Aorta (tissue), 5 donors: ENCODE measurements at regions not wholly inside any gene's neighbourhood (a gene's known extent, or its start where the extent isn't known, plus 50 kb on each side); places are given as distances from the start of the nearest gene placed in this dataset.
"Not testable (repeated sequence)": the region's sequence is repeated elsewhere in the genome, so short reads cannot be mapped to it uniquely, and the experiment has no call there.

ENCODE experiments used
- ATAC-seq: fragments of 200-7000 bp; cut with Tn5 transposase; one replicate; pipeline ENCODE4 v1.9.1; 2022; ENCODE audit warnings: moderate library complexity; ENCODE audit not compliant: low FRiP score
- DNase-seq, 2 donors: peaks; one replicate each; pipeline ENCODE4 v3.0.0-alpha.2; 2020
- H3K27ac ChIP-seq, 2 donors: one replicate each; pipeline ENCODE4 v1.5.1; 2013; ENCODE audit warnings: low read length in 2 of 2, mild to moderate bottlenecking in 2 of 2, moderate library complexity in 2 of 2, control low read depth in 1 of 2, inconsistent platforms in 1 of 2, low read depth in 1 of 2
- H3K27me3 ChIP-seq, 2 donors: one replicate each; pipeline ENCODE4 v1.6.1; 2013; ENCODE audit warnings: control low read depth in 1 of 2, low read length in 1 of 2, mild to moderate bottlenecking in 1 of 2, moderate library complexity in 1 of 2; ENCODE audit not compliant: insufficient read depth in 2 of 2, control insufficient read depth in 1 of 2
- H3K36me3 ChIP-seq, 2 donors: one replicate each; pipeline ENCODE4 v1.6.1; 2013; ENCODE audit warnings: control low read depth in 1 of 2, low read length in 1 of 2, mild to moderate bottlenecking in 1 of 2; ENCODE audit not compliant: insufficient read depth in 2 of 2, control insufficient read depth in 1 of 2
- H3K4me1 ChIP-seq, 2 donors: one replicate each; pipeline ENCODE4 v1.6.1; 2013; ENCODE audit warnings: low read length in 2 of 2, control low read depth in 1 of 2, mild to moderate bottlenecking in 1 of 2, moderate library complexity in 1 of 2; ENCODE audit not compliant: insufficient read depth in 2 of 2, control insufficient read depth in 1 of 2
- H3K4me3 ChIP-seq, 2 donors: one replicate each; pipeline ENCODE4 v1.5.1; 2013; ENCODE audit warnings: low read length in 2 of 2, control low read depth in 1 of 2, mild to moderate bottlenecking in 1 of 2
- H3K9me3 ChIP-seq: one replicate; pipeline ENCODE4 v1.6.1; 2013; ENCODE audit warnings: mild to moderate bottlenecking, low read length; ENCODE audit not compliant: control insufficient read depth
- WGBS, 2 donors: extraction: QIAGEN DNeasy Blood & Tissue Kit; methylation state at CpG; one replicate each; pipeline ENCODE4 v1.1.7; 2013; 5-methylcytosine and 5-hydroxymethylcytosine counted together
- intact Hi-C, 2 donors: fragments of 100-400 bp; cut with DNase I; formaldehyde crosslinking; loops; one replicate each; pipeline versions ENCODE4 v1.14.2 to v1.15.0; 2022
- donor health status: healthy with polysubstance abuse.
- donor health status: Bipolar disorder and iron deficiency.
- donor health status: DM: no; HTN: no; CAD: no.
- donor health status: DM: no; HTN: no; CAD: no.
- donor health status: DM: yes; HTN: yes; CAD: no.

DNA sequence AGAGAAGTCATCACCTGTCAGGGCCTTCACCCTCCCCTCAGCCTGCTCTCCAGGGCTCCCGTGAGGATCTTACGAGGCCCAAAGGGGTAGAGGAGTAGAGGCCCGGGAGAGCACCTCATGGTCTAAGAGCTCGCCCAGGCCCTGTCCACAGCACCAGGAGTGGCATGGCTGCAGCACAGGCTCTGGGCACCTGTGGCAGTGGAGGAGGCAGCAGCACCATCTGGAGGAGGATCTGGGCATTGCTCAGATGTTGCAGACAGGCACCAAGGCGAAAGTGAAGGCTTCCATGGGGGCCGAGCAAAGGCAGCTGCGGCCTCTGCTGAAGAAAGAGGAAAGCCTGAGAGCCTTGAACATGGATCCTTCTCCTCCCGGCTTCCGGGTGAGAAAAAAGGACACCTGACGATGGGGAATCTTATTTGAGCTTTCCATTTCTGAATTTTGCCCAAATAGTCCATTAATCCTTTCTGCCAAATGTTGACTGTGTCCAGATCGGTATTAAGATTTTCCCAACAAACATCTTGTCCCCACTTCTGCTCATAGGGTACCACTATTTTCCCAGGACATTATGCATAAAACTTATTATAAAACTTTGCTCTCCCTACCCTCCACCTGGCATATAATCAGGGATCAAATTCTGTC lies 604.7 kb downstream of the PTPRC start:
- H3K27ac ChIP-seq, result no peak overlapping the region
- WGBS, 2 donors, result 90 to 91% methylated on average over 11 of the region's 11 CpGs
- ATAC-seq (no peak), DNase-seq (peak; percentile 53 to 76)
- peaks cover 0 to 3% of the 10 kb centered on the region in 2 donors for H3K27me3 ChIP-seq
- intact Hi-C loops, result no loop called here
- no peaks in the 10 kb centered on the region for H3K36me3 ChIP-seq
- H3K4me1 ChIP-seq, result no peaks in the 10 kb centered on the region
- no peak overlapping the region for H3K4me3 ChIP-seq
- H3K9me3 ChIP-seq, result peaks cover 3% of the 10 kb centered on the region

DNA sequence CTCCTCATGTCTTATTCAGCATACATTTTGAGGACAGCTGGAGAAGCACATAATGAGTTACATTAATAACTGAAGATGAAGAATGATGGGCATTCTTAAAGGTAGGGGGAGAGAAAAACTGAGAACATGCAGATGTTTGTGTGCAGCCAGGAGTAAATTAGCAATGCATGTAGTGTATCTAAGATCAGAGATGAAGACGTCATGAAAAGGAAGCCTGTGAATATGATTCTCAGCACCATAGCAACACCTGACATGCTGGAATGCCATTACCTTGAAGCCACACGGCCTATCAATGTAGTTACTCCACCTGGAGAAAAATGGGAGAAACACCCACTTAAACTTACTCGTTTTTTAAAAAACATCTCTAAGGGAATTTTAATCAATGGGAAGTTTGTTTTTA lies 607.1 kb downstream of the PTPRC start:
- intact Hi-C loops, result no loop called here
- Histone ChIP-seq H3K27ac (no peak overlapping the region), H3K36me3 (no peaks in the 10 kb centered on the region), H3K4me1 (no peaks in the 10 kb centered on the region), H3K4me3 (no peak overlapping the region), H3K9me3 (peaks cover 3% of the 10 kb centered on the region), H3K27me3 (peaks cover 0 to 3% of the 10 kb centered on the region in 2 donors)
- ATAC-seq (no peak), DNase-seq (no peak)
- 87 to 88% methylated on average over 3 of the region's 3 CpGs for WGBS, 2 donors

DNA sequence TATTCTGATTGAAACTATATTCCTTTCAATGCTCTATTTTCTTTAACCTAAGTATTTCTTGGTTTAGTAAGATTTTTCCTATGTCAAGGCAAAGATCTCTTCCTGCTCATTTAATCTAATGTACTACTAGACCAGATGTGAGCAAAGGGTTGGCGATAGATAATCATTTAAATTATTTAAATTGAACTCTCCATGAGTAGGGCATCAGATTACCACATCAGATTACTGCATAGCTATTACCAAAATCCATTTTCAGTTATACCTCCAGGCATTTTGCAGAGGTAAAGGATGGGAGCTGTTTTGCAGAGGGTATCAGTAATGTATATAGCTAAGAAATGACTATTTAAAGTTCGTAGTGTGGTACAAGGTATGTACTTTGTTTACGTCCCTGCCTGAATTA lies 607.9 kb downstream of the PTPRC start:
- ATAC-seq (no peak), DNase-seq (no peak)
- Histone ChIP-seq H3K27ac (no peak overlapping the region), H3K27me3 (peaks cover 0 to 3% of the 10 kb centered on the region in 2 donors), H3K36me3 (no peaks in the 10 kb centered on the region), H3K4me3 (no peak overlapping the region), H3K9me3 (peaks cover 3% of the 10 kb centered on the region), H3K4me1 (no peaks in the 10 kb centered on the region)
- WGBS, 2 donors, result 96 to 97% methylated on average over 3 of the region's 3 CpGs
- intact Hi-C loops, result no loop called here

DNA sequence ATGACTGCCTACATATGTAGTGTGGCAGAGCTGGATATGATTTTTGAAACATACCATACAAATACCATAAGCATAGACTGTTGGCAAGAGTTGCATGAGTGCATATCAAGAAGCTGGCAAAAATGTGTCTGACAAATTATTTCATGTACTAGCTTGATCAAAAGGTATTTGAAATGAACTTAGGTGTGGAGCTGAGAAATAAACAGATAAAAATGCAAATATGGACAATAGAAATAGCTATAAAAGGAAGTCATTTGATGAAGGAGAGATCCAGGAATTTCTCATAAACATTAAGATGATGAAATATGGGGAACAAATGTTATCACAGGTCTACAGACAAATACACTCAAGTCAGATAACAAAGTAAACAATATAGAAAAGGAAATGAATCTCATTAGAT lies 609.1 kb downstream of the PTPRC start:
- intact Hi-C loops, result no loop called here
- no peaks in the 10 kb centered on the region for H3K4me1 ChIP-seq
- no peak for ATAC-seq
- H3K4me3 ChIP-seq, result no peak overlapping the region
- no peak overlapping the region for H3K27ac ChIP-seq
- no peaks in the 10 kb centered on the region for H3K27me3 ChIP-seq
- H3K9me3 ChIP-seq, result peaks cover 3% of the 10 kb centered on the region
- no peak for DNase-seq
- H3K36me3 ChIP-seq, result no peaks in the 10 kb centered on the region

DNA sequence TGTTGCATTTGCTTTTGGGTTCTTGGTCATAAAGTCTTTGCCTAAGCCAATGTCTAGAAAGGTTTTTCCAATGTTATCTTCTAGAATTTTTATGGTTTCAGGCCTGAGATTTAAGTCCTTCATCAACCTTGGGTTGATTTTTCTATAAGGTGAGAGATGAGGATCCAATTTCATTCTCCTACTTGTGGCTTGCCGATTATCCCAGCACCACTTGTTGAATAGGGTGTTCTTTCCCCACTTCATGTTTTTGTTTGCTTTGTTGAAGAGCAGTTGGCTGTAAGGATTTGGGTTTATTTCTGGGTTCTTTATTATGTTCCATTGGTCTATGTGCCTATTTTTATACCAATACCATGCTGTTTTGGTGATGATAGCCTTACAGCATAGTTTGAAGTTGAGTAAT lies 615.2 kb downstream of the PTPRC start:
- 95 to 97% methylated on average over 1 of the region's 1 CpG for WGBS, 2 donors
- H3K27me3 ChIP-seq, ATAC-seq, intact Hi-C loops, H3K4me3 ChIP-seq, H3K9me3 ChIP-seq, H3K4me1 ChIP-seq, DNase-seq, H3K36me3 ChIP-seq, H3K27ac ChIP-seq: not testable (repeated sequence)

DNA sequence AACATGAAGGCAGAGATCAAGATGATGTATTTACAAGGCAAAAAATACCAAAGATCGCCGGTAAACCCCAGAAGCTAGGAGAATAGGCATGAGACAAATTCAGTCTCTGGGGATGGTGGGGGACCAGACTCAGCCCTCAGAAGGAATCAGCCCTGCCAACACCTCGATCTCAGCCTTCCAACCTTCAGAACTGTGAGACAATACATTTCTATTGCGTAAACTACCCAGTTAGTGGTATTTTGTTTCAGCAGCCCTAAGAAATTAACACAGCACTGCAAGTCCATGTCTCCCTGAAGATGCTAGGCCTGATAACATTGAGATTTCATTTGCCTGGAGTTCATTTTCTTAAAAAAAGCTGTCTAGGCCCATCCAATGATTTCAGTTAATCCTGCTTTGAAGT lies 622.5 kb downstream of the PTPRC start:
- no peak for DNase-seq
- ATAC-seq, result no peak
- 94 to 97% methylated on average over 4 of the region's 4 CpGs for WGBS, 2 donors
- no peaks in the 10 kb centered on the region for H3K27me3 ChIP-seq
- intact Hi-C loops, result no loop called here
- no peaks in the 10 kb centered on the region for H3K9me3 ChIP-seq
- no peaks in the 10 kb centered on the region for H3K4me1 ChIP-seq
- H3K4me3 ChIP-seq, result no peak overlapping the region
- H3K27ac ChIP-seq, result no peak overlapping the region
- H3K36me3 ChIP-seq, result no peaks in the 10 kb centered on the region

DNA sequence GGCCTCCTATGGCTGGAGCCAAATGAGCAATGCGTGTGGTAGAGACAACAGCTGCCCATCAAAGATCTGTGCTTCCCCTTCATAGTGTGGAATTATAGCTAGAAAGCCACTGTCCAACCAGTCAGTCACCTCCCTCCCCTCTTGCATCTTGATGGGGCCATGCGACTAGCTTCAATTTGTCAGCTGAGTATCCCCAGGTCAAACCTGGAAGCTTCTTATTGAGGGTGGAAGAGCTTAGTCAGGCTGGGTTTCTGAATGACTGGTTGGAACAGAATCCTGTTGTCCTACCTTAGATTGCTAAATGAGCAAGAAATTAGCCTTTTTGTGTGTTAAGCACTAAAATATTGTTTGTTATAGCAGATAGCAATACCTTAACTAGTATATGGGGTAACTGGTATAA lies 625.4 kb downstream of the PTPRC start:
- Histone ChIP-seq H3K4me3 (no peak overlapping the region), H3K9me3 (peaks cover 2% of the 10 kb centered on the region), H3K4me1 (no peaks in the 10 kb centered on the region), H3K27ac (no peak overlapping the region), H3K36me3 (no peaks in the 10 kb centered on the region), H3K27me3 (no peaks in the 10 kb centered on the region)
- ATAC-seq, result no peak
- DNase-seq, result no peak
- intact Hi-C loops, result no loop called here
- WGBS, 2 donors, result 96 to 100% methylated on average over 2 of the region's 2 CpGs

DNA sequence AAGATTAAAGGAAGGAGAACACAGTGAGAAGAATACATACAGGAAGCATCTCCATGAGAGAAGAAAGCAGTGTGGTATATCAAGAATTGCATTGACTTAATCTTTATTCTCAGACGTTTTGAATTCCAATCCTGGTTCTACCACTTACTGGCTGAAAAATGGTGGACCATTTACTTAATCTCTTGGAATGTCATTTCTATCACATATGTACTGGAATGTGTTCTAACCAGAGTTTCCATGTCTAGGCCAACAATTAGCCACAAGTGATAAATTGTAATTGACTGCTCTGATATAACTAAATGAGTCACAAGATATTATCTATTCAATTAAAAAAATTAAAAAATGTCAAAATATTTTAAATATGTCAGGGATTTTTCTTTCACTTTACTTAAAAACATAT lies 626.1 kb downstream of the PTPRC start:
- Histone ChIP-seq H3K27me3 (no peaks in the 10 kb centered on the region), H3K36me3 (no peaks in the 10 kb centered on the region), H3K4me1 (no peaks in the 10 kb centered on the region), H3K27ac (no peak overlapping the region), H3K4me3 (no peak overlapping the region), H3K9me3 (peaks cover 2% of the 10 kb centered on the region)
- intact Hi-C loops, result no loop called here
- ATAC-seq (no peak), DNase-seq (no peak)
- WGBS, 2 donors, result 41 to 63% methylated on average over 1 of the region's 1 CpG

DNA sequence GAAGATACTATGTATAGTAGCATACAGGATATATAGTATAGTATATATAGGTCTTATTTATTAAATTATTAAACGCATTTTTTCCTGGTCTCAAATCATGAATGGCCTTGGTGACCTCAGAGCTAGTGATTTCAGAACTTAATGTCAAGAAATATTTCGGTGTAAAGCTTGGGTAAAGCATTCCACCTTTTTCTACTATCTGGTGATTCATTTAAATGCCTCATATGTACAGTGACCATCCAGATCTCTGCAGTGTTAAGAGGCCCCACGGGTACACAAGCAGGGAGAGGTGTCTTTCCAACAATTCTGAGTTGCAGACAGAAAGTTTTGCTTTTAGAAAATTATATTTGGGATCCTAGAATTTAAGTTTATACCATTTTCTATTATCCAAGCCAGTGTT lies 626.5 kb downstream of the PTPRC start:
- H3K36me3 ChIP-seq, result no peaks in the 10 kb centered on the region
- no peaks in the 10 kb centered on the region for H3K4me1 ChIP-seq
- peaks cover 2% of the 10 kb centered on the region for H3K9me3 ChIP-seq
- 83% methylated on average over 3 of the region's 3 CpGs for WGBS, 2 donors
- intact Hi-C loops, result no loop called here
- no peak overlapping the region for H3K27ac ChIP-seq
- ATAC-seq (no peak), DNase-seq (no peak)
- H3K4me3 ChIP-seq, result no peak overlapping the region
- no peaks in the 10 kb centered on the region for H3K27me3 ChIP-seq
